Keratinocyte (primary cell): ENCODE measurements at regions not wholly inside any gene's neighbourhood (a gene's known extent, or its start where the extent isn't known, plus 50 kb on each side); places are given as distances from the start of the nearest gene placed in this dataset.

Source experiments
- DNase-seq: peaks from one replicate; pipeline ENCODE4 v3.0.0-alpha.2; 2011; ENCODE audit warnings: low read depth, missing footprints, low spot score
- FAIRE-seq: peaks from 2 replicates; lab custom pipeline; 2011; peaks lifted over from hg19 to GRCh38; lab: Jason Lieb, UNC
- H2AFZ ChIP-seq: 2 replicates; pipeline ENCODE4 v1.6.0; 2012; ENCODE audit warnings: low read length, control low read depth, inconsistent platforms; ENCODE audit not compliant: control insufficient read depth
- H3K27ac ChIP-seq: 2 replicates; pipeline ENCODE4 v1.5.1; 2011; ENCODE audit warnings: low read length; ENCODE audit not compliant: control insufficient read depth, insufficient read depth
- H3K27me3 ChIP-seq: 3 replicates; pipeline ENCODE4 v1.6.0; 2011; ENCODE audit warnings: low read length; ENCODE audit not compliant: control insufficient read depth, insufficient read depth; ENCODE audit errors: extremely low read depth
- H3K36me3 ChIP-seq, 2 experiments: 2 replicates in 1 of 2; 3 replicates in 1 of 2; pipeline ENCODE4 v1.5.1; 2011; ENCODE audit warnings: low read length in 2 of 2, mild to moderate bottlenecking in 1 of 2; ENCODE audit not compliant: control insufficient read depth in 2 of 2, insufficient read depth in 2 of 2; ENCODE audit errors: extremely low read depth in 1 of 2
- H3K4me1 ChIP-seq: 3 replicates; pipeline ENCODE4 v1.5.1; 2011; ENCODE audit warnings: low read length; ENCODE audit not compliant: control insufficient read depth, insufficient read depth; ENCODE audit errors: extremely low read depth
- H3K4me2 ChIP-seq: 3 replicates; pipeline ENCODE4 v1.6.0; 2011; ENCODE audit warnings: low read depth, low read length; ENCODE audit not compliant: control insufficient read depth, insufficient read depth; ENCODE audit errors: extremely low read depth
- H3K4me3 ChIP-seq, 3 experiments: fragments of 200-600 bp in 1 of 3; sonication (generic) in 1 of 3; 2 replicates in 2 of 3; 3 replicates in 1 of 3; pipeline ENCODE4 v1.5.1; 2011 to 2016; ENCODE audit warnings: low read length in 3 of 3, mild to moderate bottlenecking in 3 of 3, control low read depth in 2 of 3, inconsistent platforms in 1 of 3, low read depth in 1 of 3, mixed read lengths in 1 of 3, mixed run types in 1 of 3, moderate library complexity in 1 of 3; ENCODE audit not compliant: control insufficient read depth in 2 of 3, insufficient read depth in 2 of 3; ENCODE audit errors: extremely low read depth in 1 of 3
- H3K79me2 ChIP-seq: 2 replicates; pipeline ENCODE4 v1.6.0; 2012; ENCODE audit warnings: low read length; ENCODE audit not compliant: control insufficient read depth, insufficient read depth
- H3K9ac ChIP-seq: 3 replicates; pipeline ENCODE4 v1.6.0; 2011; ENCODE audit warnings: low read length; ENCODE audit not compliant: control insufficient read depth, insufficient read depth; ENCODE audit errors: extremely low read depth
- H3K9me1 ChIP-seq: 3 replicates; pipeline ENCODE4 v1.6.0; 2011; ENCODE audit warnings: low read length; ENCODE audit not compliant: control insufficient read depth, insufficient read depth; ENCODE audit errors: extremely low read depth
- H3K9me3 ChIP-seq: 2 replicates; pipeline ENCODE4 v1.5.1; 2012; ENCODE audit warnings: low read depth, low read length; ENCODE audit not compliant: control insufficient read depth
- H4K20me1 ChIP-seq: 3 replicates; pipeline ENCODE4 v1.6.0; 2011; ENCODE audit warnings: low read length; ENCODE audit not compliant: control insufficient read depth, insufficient read depth; ENCODE audit errors: extremely low read depth
- CTCF ChIP-seq, 3 experiments: IDR thresholded peaks in 1 of 3; conservative IDR thresholded peaks in 1 of 3; optimal IDR thresholded peaks in 1 of 3; 2 replicates in 2 of 3; 3 replicates in 1 of 3; pipeline versions ENCODE3 to v1.5.1; 2011; ENCODE audit warnings: low read length in 3 of 3, mild to moderate bottlenecking in 3 of 3, moderate library complexity in 2 of 3, control low read depth in 1 of 3, inconsistent platforms in 1 of 3; ENCODE audit not compliant: insufficient read depth in 2 of 3; ENCODE audit errors: extremely low read depth in 1 of 3
- EZH2 ChIP-seq: IDR thresholded peaks from one replicate; pipeline ENCODE4 v1.6.1; 2012; ENCODE audit warnings: inconsistent platforms, mild to moderate bottlenecking, low read length, moderate library complexity
- dilution Hi-C: fragments of 300-500 bp; cut with MboI; formaldehyde crosslinking; loops from one replicate; pipeline ENCODE4 v1.7.0; 2020; ENCODE audit warnings: low sequenced_read_pairs; ENCODE audit not compliant: extremely low pct_ligation_motif_present

- FAIRE-seq: no peak
- H3K4me1 ChIP-seq: no peaks in the 10 kb centered on the region
- dilution Hi-C loops: no loop called here
Observed at GRCh38 chr1:188672153-188672552, 1805.5 kb downstream of the BRINP3 start.

DNA sequence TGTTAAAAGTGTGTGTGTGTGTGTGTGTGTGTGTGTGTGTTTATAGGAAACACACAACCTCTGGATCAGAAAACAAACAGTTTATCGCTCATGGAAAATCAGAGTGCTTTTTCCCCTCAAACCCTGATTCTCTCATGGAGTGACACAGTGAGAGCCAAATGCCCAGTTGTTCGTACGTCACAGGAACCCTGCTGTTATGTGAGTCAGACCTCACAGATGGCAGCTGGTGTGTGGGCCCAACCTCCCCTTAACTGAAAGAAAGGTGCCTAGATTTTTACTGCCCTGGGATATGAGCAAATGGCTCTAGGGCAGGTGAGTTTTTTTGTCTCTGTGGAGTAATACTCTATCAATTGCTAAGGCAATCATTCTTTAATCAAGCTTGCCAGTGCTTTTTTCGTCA, 1788.1 kb downstream of the BRINP3 start:
- Histone ChIP-seq H3K27ac (no peak overlapping the region), H3K9me3 (no peaks in the 10 kb centered on the region), H3K9ac (no peak overlapping the region), H3K4me3 (no peak overlapping the region), H3K36me3 (no peaks in the 10 kb centered on the region), H2AFZ (no peak overlapping the region), H3K79me2 (no peaks in the 10 kb centered on the region), H3K4me1 (no peaks in the 10 kb centered on the region), H3K27me3 (no peaks in the 10 kb centered on the region), H4K20me1 (no peaks in the 10 kb centered on the region), H3K9me1 (no peaks in the 10 kb centered on the region), H3K4me2 (no peak overlapping the region)
- no peak for FAIRE-seq
- no peak for TF ChIP-seq CTCF (optimal IDR thresholded peaks at IDR 0.05 in 1 of 3, IDR thresholded peaks at IDR 0.05 in 1 of 3, conservative IDR thresholded peaks at IDR 0.05 in 1 of 3; ENCODE audit: extremely low read depth in 1 of 3, insufficient read depth in 2 of 3, low read length in 3 of 3)
- no peak for TF ChIP-seq EZH2
- no peak for DNase-seq
- dilution Hi-C loops: no loop called here

More at GRCh38 chr1:188672153-188672552, 1805.5 kb downstream of the BRINP3 start:
- no peak for DNase-seq
- Histone ChIP-seq H3K9me1 (no peaks in the 10 kb centered on the region), H3K27ac (no peak overlapping the region), H3K79me2 (no peaks in the 10 kb centered on the region), H3K36me3 (no peaks in the 10 kb centered on the region), H3K4me2 (no peak overlapping the region), H4K20me1 (no peaks in the 10 kb centered on the region), H2AFZ (no peak overlapping the region), H3K9me3 (no peaks in the 10 kb centered on the region), H3K9ac (no peak overlapping the region), H3K27me3 (no peaks in the 10 kb centered on the region), H3K4me3 (no peak overlapping the region)
- TF ChIP-seq EZH2 (no peak), CTCF (optimal IDR thresholded peaks at IDR 0.05 in 1 of 3, IDR thresholded peaks at IDR 0.05 in 1 of 3, conservative IDR thresholded peaks at IDR 0.05 in 1 of 3; ENCODE audit: extremely low read depth in 1 of 3, insufficient read depth in 2 of 3, low read length in 3 of 3) (no peak)
